ENCODE measurements at regions not wholly inside any gene's neighbourhood (a gene's known extent, or its start where the extent isn't known, plus 50 kb on each side); places are given as distances from the start of the nearest gene placed in this dataset.

- no peak for TF ChIP-seq JUND (IDR thresholded peaks at IDR 0.05; ENCODE audit: low read depth)
- no peak for DNase-seq (ENCODE audit: low read depth in 1 of 2, low spot score in 1 of 2)
- in situ Hi-C loops (cut with HindIII; ENCODE audit: low pct_unique_long_range_greater_than_20kb, low sequenced_read_pairs): no loop called here
These were observed 602.5 kb downstream of the TSN start for GRCh38 chr2:122357998-122358397.

GRCh38 chr2:122358729-122359128, 603.3 kb downstream of the TSN start:
- in situ Hi-C loops (cut with HindIII; ENCODE audit: low pct_unique_long_range_greater_than_20kb, low sequenced_read_pairs): no loop called here
- TF ChIP-seq JUND (IDR thresholded peaks at IDR 0.05; ENCODE audit: low read depth): no peak
- DNase-seq (ENCODE audit: low read depth in 1 of 2, low spot score in 1 of 2): no peak

GRCh38 chr2:122363885-122364284, 608.4 kb downstream of the TSN start:
- DNase-seq (ENCODE audit: low read depth in 1 of 2, low spot score in 1 of 2): no peak
- in situ Hi-C loops (cut with HindIII; ENCODE audit: low pct_unique_long_range_greater_than_20kb, low sequenced_read_pairs): no loop called here
- TF ChIP-seq JUND (IDR thresholded peaks at IDR 0.05; ENCODE audit: low read depth): no peak

- no peak for TF ChIP-seq JUND (IDR thresholded peaks at IDR 0.05; ENCODE audit: low read depth)
- DNase-seq (ENCODE audit: low read depth in 1 of 2, low spot score in 1 of 2): no peak
- in situ Hi-C loops (cut with HindIII; ENCODE audit: low pct_unique_long_range_greater_than_20kb, low sequenced_read_pairs): no loop called here
These were observed 611.0 kb downstream of the TSN start for GRCh38 chr2:122366427-122366826.

- TF ChIP-seq JUND (IDR thresholded peaks at IDR 0.05; ENCODE audit: low read depth): no peak
- in situ Hi-C loops (cut with HindIII; ENCODE audit: low pct_unique_long_range_greater_than_20kb, low sequenced_read_pairs): no loop called here
- no peak for DNase-seq (ENCODE audit: low read depth in 1 of 2, low spot score in 1 of 2)
These were observed 611.7 kb downstream of the TSN start for GRCh38 chr2:122366969-122367645.

- DNase-seq (ENCODE audit: low read depth in 1 of 2, low spot score in 1 of 2): no peak
- TF ChIP-seq JUND (IDR thresholded peaks at IDR 0.05; ENCODE audit: low read depth): no peak
- in situ Hi-C loops (cut with HindIII; ENCODE audit: low pct_unique_long_range_greater_than_20kb, low sequenced_read_pairs): no loop called here
These were observed 612.2 kb downstream of the TSN start for GRCh38 chr2:122367646-122368010.

- in situ Hi-C loops (cut with HindIII; ENCODE audit: low pct_unique_long_range_greater_than_20kb, low sequenced_read_pairs): no loop called here
- no peak for DNase-seq (ENCODE audit: low read depth in 1 of 2, low spot score in 1 of 2)
- TF ChIP-seq JUND (IDR thresholded peaks at IDR 0.05; ENCODE audit: low read depth): no peak
These were observed 613.3 kb downstream of the TSN start for GRCh38 chr2:122368576-122369243.

GRCh38 chr2:122378521-122378920, 623.1 kb downstream of the TSN start:
- DNase-seq (ENCODE audit: low read depth in 1 of 2, low spot score in 1 of 2): no peak

GRCh38 chr2:122384768-122385333, 629.4 kb downstream of the TSN start:
- DNase-seq (ENCODE audit: low read depth in 1 of 2, low spot score in 1 of 2): peak in 1 of 2 experiments; percentile 13
- in situ Hi-C loops (cut with HindIII; ENCODE audit: low pct_unique_long_range_greater_than_20kb, low sequenced_read_pairs): no loop called here
- no peak for TF ChIP-seq JUND (IDR thresholded peaks at IDR 0.05; ENCODE audit: low read depth)

More at GRCh38 chr2:122378521-122378920, 623.1 kb downstream of the TSN start:
- in situ Hi-C loops (cut with HindIII; ENCODE audit: low pct_unique_long_range_greater_than_20kb, low sequenced_read_pairs): no loop called here
- no peak for TF ChIP-seq JUND (IDR thresholded peaks at IDR 0.05; ENCODE audit: low read depth)

GRCh38 chr2:122388208-122388607, 632.8 kb downstream of the TSN start:
- no peak for TF ChIP-seq JUND (IDR thresholded peaks at IDR 0.05; ENCODE audit: low read depth)
- in situ Hi-C loops (cut with HindIII; ENCODE audit: low pct_unique_long_range_greater_than_20kb, low sequenced_read_pairs): no loop called here
- DNase-seq (ENCODE audit: low read depth in 1 of 2, low spot score in 1 of 2): no peak

GRCh38 chr2:122389694-122390093, 634.2 kb downstream of the TSN start:
- TF ChIP-seq JUND (IDR thresholded peaks at IDR 0.05; ENCODE audit: low read depth): no peak
- DNase-seq (ENCODE audit: low read depth in 1 of 2, low spot score in 1 of 2): no peak
- in situ Hi-C loops (cut with HindIII; ENCODE audit: low pct_unique_long_range_greater_than_20kb, low sequenced_read_pairs): no loop called here

- TF ChIP-seq JUND (IDR thresholded peaks at IDR 0.05; ENCODE audit: low read depth): no peak
- in situ Hi-C loops (cut with HindIII; ENCODE audit: low pct_unique_long_range_greater_than_20kb, low sequenced_read_pairs): no loop called here
- peak in 1 of 2 experiments; percentile 20 for DNase-seq (ENCODE audit: low read depth in 1 of 2, low spot score in 1 of 2)
These were observed 635.0 kb downstream of the TSN start for GRCh38 chr2:122390406-122390805.

- TF ChIP-seq JUND (IDR thresholded peaks at IDR 0.05; ENCODE audit: low read depth): no peak
- DNase-seq (ENCODE audit: low read depth in 1 of 2, low spot score in 1 of 2): no peak
- in situ Hi-C loops (cut with HindIII; ENCODE audit: low pct_unique_long_range_greater_than_20kb, low sequenced_read_pairs): no loop called here
These were observed 636.3 kb downstream of the TSN start for GRCh38 chr2:122391726-122392125.

All from T47D (cell line).